Activated CD8-positive, alpha-beta T cell treated with anti-CD3 and anti-CD28 coated beads for 36 hours (primary cell): ENCODE measurements at regions not wholly inside any gene's neighbourhood (a gene's known extent, or its start where the extent isn't known, plus 50 kb on each side); places are given as distances from the start of the nearest gene placed in this dataset.
"Not testable (repeated sequence)": the region's sequence is repeated elsewhere in the genome, so short reads cannot be mapped to it uniquely, and the experiment has no call there.

ENCODE experiments used
- ATAC-seq: fragments of 200-7000 bp; cut with Tn5 transposase; one replicate; pipeline ENCODE4 v1.10.0; 2021; ENCODE audit warnings: mild to moderate bottlenecking, moderate library complexity
- CTCF ChIA-PET: fragments of 350-600 bp; sonication (Branson Sonifier 250); formaldehyde crosslinking; loops from one replicate; lab custom pipeline; 2021; ENCODE audit warnings: antibody characterized with exemption; lab: Charles Lee
- POLR2A ChIA-PET: fragments of 350-600 bp; sonication (Branson Sonifier 250); formaldehyde crosslinking; loops from one replicate; lab custom pipeline; 2021; ENCODE audit warnings: antibody characterized with exemption; lab: Charles Lee
- DNase-seq: peaks from one replicate; pipeline ENCODE4 v3.0.0-alpha.2; 2020
- H3K27ac Mint-ChIP-seq: one replicate; pipeline ENCODE4 v1.8.0; 2021; ENCODE audit warnings: mild to moderate bottlenecking, mixed read lengths
- H3K27me3 Mint-ChIP-seq: one replicate; pipeline ENCODE4 v1.8.0; 2021; ENCODE audit warnings: mixed read lengths
- H3K36me3 Mint-ChIP-seq: one replicate; pipeline ENCODE4 v1.8.0; 2021; ENCODE audit warnings: low read depth, mixed read lengths
- H3K4me1 Mint-ChIP-seq: one replicate; pipeline ENCODE4 v1.8.0; 2021; ENCODE audit warnings: low read depth, mixed read lengths
- H3K4me3 Mint-ChIP-seq: one replicate; pipeline ENCODE4 v1.8.0; 2021; ENCODE audit warnings: mild to moderate bottlenecking, moderate library complexity, mixed read lengths
- H3K9me3 Mint-ChIP-seq: one replicate; pipeline ENCODE4 v1.8.0; 2021; ENCODE audit warnings: mixed read lengths
- intact Hi-C: fragments of 100-400 bp; cut with micrococcal nuclease; formaldehyde crosslinking; loops from one replicate; pipeline ENCODE4 v1.10.0; 2022
- TF ChIP-seq, protein P1 (sequence below): fragments of 200-600 bp; IDR thresholded peaks from one replicate; pipeline ENCODE4 v1.8.0; 2022; ENCODE audit warnings: antibody characterized with exemption, mild to moderate bottlenecking

DNA sequence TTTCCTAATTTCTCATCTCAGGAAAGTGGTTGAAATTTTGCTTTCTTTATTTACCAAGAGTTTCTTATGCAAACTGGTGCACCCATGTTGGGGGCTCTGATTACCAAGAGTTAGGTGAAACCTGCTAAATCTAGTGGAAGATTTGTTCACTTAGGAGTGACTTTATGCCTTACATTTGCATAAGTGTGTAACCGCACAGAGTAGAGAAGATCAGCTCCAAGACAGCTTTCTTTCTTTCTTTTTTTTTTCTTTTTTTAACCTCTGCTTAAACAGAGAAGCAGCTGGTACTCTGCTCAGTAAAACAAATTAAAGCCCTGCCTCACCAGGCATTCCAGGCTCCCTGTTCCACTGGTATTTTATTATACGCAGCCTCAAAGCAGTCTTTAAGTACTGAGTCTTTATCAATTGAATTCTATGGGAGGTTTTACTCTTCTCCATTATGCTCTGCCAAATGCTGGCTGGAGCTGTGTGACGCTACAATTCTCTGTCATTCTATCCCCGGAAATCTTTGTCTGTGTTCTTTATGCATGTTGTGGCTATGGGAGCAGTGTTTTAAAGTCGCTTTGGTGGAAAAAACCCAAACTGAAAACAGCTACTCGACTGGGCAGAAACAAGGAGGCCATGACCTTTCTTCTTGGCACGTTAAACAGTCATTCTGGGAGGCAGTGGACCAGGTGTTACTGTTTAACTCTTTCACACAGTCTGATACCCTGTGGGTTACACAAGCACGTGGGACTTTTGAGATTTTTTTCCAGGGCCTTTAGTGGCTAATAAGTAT lies 55.2 kb upstream of the GBE1 start:
- DNase-seq, result peak; percentile 65
- H3K4me3 Mint-ChIP-seq, result no peak overlapping the region

DNA sequence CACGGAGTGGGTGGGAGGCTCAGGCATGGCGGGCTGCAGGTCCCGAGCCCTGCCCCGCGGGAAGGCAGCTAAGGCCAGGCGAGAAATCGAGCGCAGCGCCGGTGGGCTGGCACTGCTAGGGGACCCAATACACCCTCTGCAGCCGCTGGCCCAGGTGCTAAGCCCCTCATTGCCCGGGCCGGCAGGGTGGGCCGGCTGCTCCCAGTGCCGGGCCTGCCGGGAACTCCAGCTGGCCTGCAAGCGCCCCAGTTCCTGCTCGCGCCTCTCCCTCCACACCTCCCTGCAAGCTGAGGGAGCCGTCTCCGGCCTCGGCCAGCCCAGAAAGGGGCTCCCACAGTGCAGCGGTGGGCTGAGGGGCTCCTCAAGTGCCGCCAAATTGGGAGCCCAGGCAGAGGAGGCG lies 50.7 kb upstream of the GBE1 start:
- CTCF ChIA-PET, ATAC-seq, H3K4me1 Mint-ChIP-seq, H3K9me3 Mint-ChIP-seq, POLR2A ChIA-PET, H3K27ac Mint-ChIP-seq, DNase-seq, H3K27me3 Mint-ChIP-seq, H3K36me3 Mint-ChIP-seq, H3K4me3 Mint-ChIP-seq, intact Hi-C loops: not testable (repeated sequence)

More for the DNA sequence above, 55.2 kb upstream of the GBE1 start:
- TF ChIP-seq, protein P1, sequence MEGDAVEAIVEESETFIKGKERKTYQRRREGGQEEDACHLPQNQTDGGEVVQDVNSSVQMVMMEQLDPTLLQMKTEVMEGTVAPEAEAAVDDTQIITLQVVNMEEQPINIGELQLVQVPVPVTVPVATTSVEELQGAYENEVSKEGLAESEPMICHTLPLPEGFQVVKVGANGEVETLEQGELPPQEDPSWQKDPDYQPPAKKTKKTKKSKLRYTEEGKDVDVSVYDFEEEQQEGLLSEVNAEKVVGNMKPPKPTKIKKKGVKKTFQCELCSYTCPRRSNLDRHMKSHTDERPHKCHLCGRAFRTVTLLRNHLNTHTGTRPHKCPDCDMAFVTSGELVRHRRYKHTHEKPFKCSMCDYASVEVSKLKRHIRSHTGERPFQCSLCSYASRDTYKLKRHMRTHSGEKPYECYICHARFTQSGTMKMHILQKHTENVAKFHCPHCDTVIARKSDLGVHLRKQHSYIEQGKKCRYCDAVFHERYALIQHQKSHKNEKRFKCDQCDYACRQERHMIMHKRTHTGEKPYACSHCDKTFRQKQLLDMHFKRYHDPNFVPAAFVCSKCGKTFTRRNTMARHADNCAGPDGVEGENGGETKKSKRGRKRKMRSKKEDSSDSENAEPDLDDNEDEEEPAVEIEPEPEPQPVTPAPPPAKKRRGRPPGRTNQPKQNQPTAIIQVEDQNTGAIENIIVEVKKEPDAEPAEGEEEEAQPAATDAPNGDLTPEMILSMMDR, result no peak
- Mint-ChIP-seq H3K36me3 (no peaks in the 10 kb centered on the region), H3K9me3 (no peaks in the 10 kb centered on the region), H3K4me1 (peaks cover 7% of the 10 kb centered on the region), H3K27ac (peak overlapping the region; percentile 34), H3K27me3 (no peaks in the 10 kb centered on the region)
- ChIA-PET POLR2A (no interaction called here), CTCF (interaction anchor here (1.4 kb wide), 1 partner anchor 325 kb away, joined by 3 read pairs; no protein-coding TSS in a partner anchor)
- intact Hi-C loops, result no loop called here
- peak; percentile 95 for ATAC-seq
